Kidney (tissue), 13 donors: ENCODE measurements at regions not wholly inside any gene's neighbourhood (a gene's known extent, or its start where the extent isn't known, plus 50 kb on each side); places are given as distances from the start of the nearest gene placed in this dataset.

ENCODE experiments used
- DNase-seq, 5 donors: peaks; one replicate each; pipeline ENCODE4 v3.0.0-alpha.2; 2013 to 2020
- FAIRE-seq: peaks from 2 replicates; lab custom pipeline; 2012; peaks lifted over from hg19 to GRCh38; lab: Jason Lieb, UNC
- H3K27ac ChIP-seq, 2 donors: one replicate each; pipeline ENCODE4 v1.7.0; 2013; ENCODE audit warnings: low read depth in 2 of 2, low read length in 2 of 2, inconsistent platforms in 1 of 2
- H3K27me3 ChIP-seq: one replicate; pipeline ENCODE4 v1.7.1; 2013; ENCODE audit warnings: low read length, inconsistent platforms; ENCODE audit not compliant: control insufficient read depth, insufficient read depth
- H3K36me3 ChIP-seq, 3 donors: one replicate each; pipeline versions ENCODE4 v1.7.0 to v1.7.1; 2013; ENCODE audit warnings: low read length in 3 of 3, control low read depth in 1 of 3, inconsistent platforms in 1 of 3; ENCODE audit not compliant: insufficient read depth in 3 of 3, control insufficient read depth in 2 of 3
- H3K4me1 ChIP-seq, 3 donors: one replicate each; pipeline versions ENCODE4 v1.7.0 to v1.7.1; 2013; ENCODE audit warnings: low read length in 3 of 3, inconsistent platforms in 1 of 3, low read depth in 1 of 3; ENCODE audit not compliant: control insufficient read depth in 2 of 3, insufficient read depth in 2 of 3
- H3K4me3 ChIP-seq, 3 donors: one replicate each; pipeline versions ENCODE4 v1.7.0 to v1.8.1; 2013; ENCODE audit warnings: low read length in 3 of 3, control low read depth in 1 of 3, inconsistent platforms in 1 of 3
- H3K9ac ChIP-seq, 3 donors: one replicate each; pipeline versions ENCODE4 v1.7.0 to v1.7.1; 2013; ENCODE audit warnings: low read length in 3 of 3, control low read depth in 1 of 3, inconsistent platforms in 1 of 3
- H3K9me3 ChIP-seq, 3 donors: one replicate each; pipeline versions ENCODE4 v1.7.0 to v1.7.1; 2013; ENCODE audit warnings: low read length in 3 of 3, control low read depth in 1 of 3, inconsistent platforms in 1 of 3; ENCODE audit not compliant: control insufficient read depth in 2 of 3, insufficient read depth in 1 of 3
- CTCF ChIP-seq: IDR thresholded peaks from 3 replicates; pipeline ENCODE4 v1.5.1; 2012; ENCODE audit warnings: mild to moderate bottlenecking, moderate library complexity, borderline replicate concordance; ENCODE audit not compliant: insufficient read depth; ENCODE audit errors: extremely low read depth
- intact Hi-C: fragments of 100-400 bp; cut with DNase I; formaldehyde crosslinking; loops from one replicate; pipeline ENCODE4 v1.11.1; 2022
- donor health status: control.
- donor health status: control.
- donor health status: control.
- donor health status: control.
- donor health status: control.
- donor health status: DM: yes; HTN: yes; CAD: no.
- donor health status: Normal renal cell carcinoma (clear cell type).

GRCh38 chr16:9555051-9555450 lies 463.6 kb downstream of the HAPSTR1 start:
- FAIRE-seq (no peak), DNase-seq (no peak)
- intact Hi-C loops, result no loop called here
- no peak for TF ChIP-seq CTCF
- H3K4me1 ChIP-seq, result no peaks in the 10 kb centered on the region
- H3K9ac ChIP-seq, result no peak overlapping the region
- no peaks in the 10 kb centered on the region for H3K36me3 ChIP-seq
- H3K27ac ChIP-seq, result no peak overlapping the region
- H3K4me3 ChIP-seq, result no peak overlapping the region
- H3K9me3 ChIP-seq, result peaks cover 0 to 6% (median 0%) of the 10 kb centered on the region in 3 donors
- no peaks in the 10 kb centered on the region for H3K27me3 ChIP-seq

- no peaks in the 10 kb centered on the region for H3K4me1 ChIP-seq
- no peaks in the 10 kb centered on the region for H3K36me3 ChIP-seq
- H3K4me3 ChIP-seq, result no peak overlapping the region
- H3K9ac ChIP-seq, result no peak overlapping the region
- FAIRE-seq (no peak), DNase-seq (peak in 1 of 5 donors; percentile 3)
- no peak for TF ChIP-seq CTCF
- H3K9me3 ChIP-seq, result peaks cover 0 to 6% (median 0%) of the 10 kb centered on the region in 3 donors
- H3K27me3 ChIP-seq, result no peaks in the 10 kb centered on the region
- intact Hi-C loops, result no loop called here
- no peak overlapping the region for H3K27ac ChIP-seq
Observed at GRCh38 chr16:9556949-9557665, 465.7 kb downstream of the HAPSTR1 start.

- H3K4me3 ChIP-seq, result no peak overlapping the region
- intact Hi-C loops, result no loop called here
- H3K4me1 ChIP-seq, result no peaks in the 10 kb centered on the region
- no peak overlapping the region for H3K27ac ChIP-seq
- no peaks in the 10 kb centered on the region for H3K36me3 ChIP-seq
- H3K27me3 ChIP-seq, result no peaks in the 10 kb centered on the region
- H3K9ac ChIP-seq, result no peak overlapping the region
- TF ChIP-seq CTCF, result no peak
- DNase-seq (no peak), FAIRE-seq (no peak)
- peaks cover 0 to 6% (median 0%) of the 10 kb centered on the region in 3 donors for H3K9me3 ChIP-seq
Observed at GRCh38 chr16:9557713-9558112, 466.3 kb downstream of the HAPSTR1 start.
